ENCODE measurements at regions not wholly inside any gene's neighbourhood (a gene's known extent, or its start where the extent isn't known, plus 50 kb on each side); places are given as distances from the start of the nearest gene placed in this dataset.

- TF ChIP-seq POLR2A (IDR thresholded peaks at IDR 0.05; ENCODE audit: low read length) (no peak), GATA1 (IDR thresholded peaks at IDR 0.05; ENCODE audit: low read depth, low read length) (no peak)
Measured at GRCh38 chr5:124949862-124950261, 203.4 kb upstream of the ZNF608 start.

All from erythroblast (primary cell).